Gastrocnemius medialis (tissue), 4 donors: ENCODE measurements at regions not wholly inside any gene's neighbourhood (a gene's known extent, or its start where the extent isn't known, plus 50 kb on each side); places are given as distances from the start of the nearest gene placed in this dataset.

Experiments used
- CTCF ChIP-seq, 5 experiments: fragments of 450-650 bp in 3 of 5; fragments of 200-600 bp in 2 of 5; sonication (generic) in 2 of 5; IDR thresholded peaks in 4 of 5; conservative IDR thresholded peaks in 1 of 5; 1 replicate in 4 of 5; 2 replicates in 1 of 5; pipeline ENCODE4 v1.5.1; 2016 to 2019; ENCODE audit warnings: antibody characterized with exemption in 5 of 5, mild to moderate bottlenecking in 3 of 5, moderate library complexity in 3 of 5
- POLR2A ChIP-seq, 2 donors: fragments of 450-650 bp; IDR thresholded peaks; one replicate each; pipeline ENCODE4 v1.6.1; 2017; ENCODE audit warnings: antibody characterized with exemption in 2 of 2, mild to moderate bottlenecking in 2 of 2, moderate library complexity in 2 of 2

GRCh38 chr18:78126106-78126505, 853.5 kb upstream of the SALL3 start:
- TF ChIP-seq POLR2A (IDR thresholded peaks at IDR 0.05) (no peak), CTCF (IDR thresholded peaks at IDR 0.05 in 4 of 5, conservative IDR thresholded peaks at IDR 0.05 in 1 of 5) (no peak)
